Right cardiac atrium (tissue), 5 donors: ENCODE measurements at regions not wholly inside any gene's neighbourhood (a gene's known extent, or its start where the extent isn't known, plus 50 kb on each side); places are given as distances from the start of the nearest gene placed in this dataset.

Source experiments
- ATAC-seq, 2 donors: fragments of 200-7000 bp; cut with Tn5 transposase; one replicate each; pipeline versions ENCODE4 v1.8.0 to v1.9.1; 2020; ENCODE audit warnings: moderate library complexity in 2 of 2, mild to moderate bottlenecking in 1 of 2
- DNase-seq, 3 donors: peaks; one replicate each; pipeline ENCODE4 v3.0.0-alpha.2; 2020
- H3K27ac ChIP-seq: one replicate; pipeline ENCODE4 v1.5.1; 2013; ENCODE audit warnings: mild to moderate bottlenecking, low read length, control low read depth, moderate library complexity
- H3K27me3 ChIP-seq: one replicate; pipeline ENCODE4 v1.6.1; 2013; ENCODE audit not compliant: control insufficient read depth, insufficient read depth
- H3K4me1 ChIP-seq: one replicate; pipeline ENCODE4 v1.6.1; 2013; ENCODE audit warnings: low read length; ENCODE audit not compliant: control insufficient read depth, insufficient read depth
- H3K4me3 ChIP-seq: one replicate; pipeline ENCODE4 v1.5.1; 2013; ENCODE audit warnings: low read length, control low read depth
- H3K9me3 ChIP-seq: one replicate; pipeline ENCODE4 v1.6.1; 2013; ENCODE audit warnings: low read length; ENCODE audit not compliant: control insufficient read depth
- WGBS: extraction: QIAGEN DNeasy Blood & Tissue Kit; methylation state at CpG from one replicate; pipeline ENCODE4 v1.1.7; 2013; 5-methylcytosine and 5-hydroxymethylcytosine counted together
- intact Hi-C, 4 donors: fragments of 100-400 bp; cut with DNase I; formaldehyde crosslinking; loops; one replicate each; pipeline versions ENCODE4 v1.11.0 to v1.14.0; 2022 to 2023
- donor health status: healthy with polysubstance abuse.
- donor health status: DM: no; HTN: yes; CAD: no.
- donor health status: DM: no; HTN: no; CAD: no.
- donor health status: DM: no; HTN: yes; CAD: no; lungs with severe emphysema.
- donor health status: DM: yes; HTN: yes; CAD: no.

DNA sequence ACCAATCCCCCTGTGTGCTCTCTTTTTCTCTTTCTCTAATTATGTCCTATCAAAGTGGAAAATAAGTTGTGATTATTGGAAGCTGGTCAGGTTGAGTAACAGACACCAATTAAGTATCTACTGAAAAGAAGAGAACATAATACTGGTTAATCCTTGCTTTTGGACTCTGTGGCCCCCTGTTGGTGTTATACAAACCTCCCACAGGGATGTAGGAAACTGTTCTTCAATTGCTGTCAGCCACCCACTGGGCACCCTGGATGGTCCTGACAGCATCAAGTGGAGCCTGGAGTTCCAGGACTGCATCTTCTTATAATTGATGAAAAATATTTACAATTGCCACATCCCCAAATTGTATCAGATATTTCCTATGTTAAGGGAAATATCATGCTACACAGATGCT lies 939.7 kb downstream of the KCNMA1 start:
- Histone ChIP-seq H3K27me3 (no peaks in the 10 kb centered on the region), H3K9me3 (no peaks in the 10 kb centered on the region), H3K27ac (no peak overlapping the region), H3K4me3 (no peak overlapping the region), H3K4me1 (no peaks in the 10 kb centered on the region)
- ATAC-seq: no peak
- no peak for DNase-seq
- intact Hi-C loops: no loop called here

DNA sequence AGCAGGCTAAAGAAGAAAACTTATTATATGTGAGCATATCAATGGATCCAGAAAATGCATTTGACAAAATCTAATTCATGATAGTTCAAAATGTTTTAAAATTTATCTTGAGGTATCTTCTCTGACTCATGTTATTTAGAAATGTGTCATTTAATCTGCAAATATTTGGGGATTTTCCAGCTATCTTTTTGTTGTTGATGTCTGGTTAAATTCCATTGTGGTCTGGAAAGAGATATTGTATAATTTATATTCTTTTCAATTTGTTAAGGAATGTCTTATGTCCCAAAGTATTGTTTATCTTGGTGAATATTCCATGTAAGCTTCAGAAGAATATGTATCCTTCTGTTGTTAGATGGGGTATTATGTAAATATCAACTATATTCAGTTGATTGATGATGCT lies 942.5 kb downstream of the KCNMA1 start:
- Histone ChIP-seq H3K27me3 (no peaks in the 10 kb centered on the region), H3K9me3 (no peaks in the 10 kb centered on the region), H3K27ac (no peak overlapping the region), H3K4me3 (no peak overlapping the region), H3K4me1 (no peaks in the 10 kb centered on the region)
- ATAC-seq: no peak
- DNase-seq: no peak
- intact Hi-C loops: no loop called here

DNA sequence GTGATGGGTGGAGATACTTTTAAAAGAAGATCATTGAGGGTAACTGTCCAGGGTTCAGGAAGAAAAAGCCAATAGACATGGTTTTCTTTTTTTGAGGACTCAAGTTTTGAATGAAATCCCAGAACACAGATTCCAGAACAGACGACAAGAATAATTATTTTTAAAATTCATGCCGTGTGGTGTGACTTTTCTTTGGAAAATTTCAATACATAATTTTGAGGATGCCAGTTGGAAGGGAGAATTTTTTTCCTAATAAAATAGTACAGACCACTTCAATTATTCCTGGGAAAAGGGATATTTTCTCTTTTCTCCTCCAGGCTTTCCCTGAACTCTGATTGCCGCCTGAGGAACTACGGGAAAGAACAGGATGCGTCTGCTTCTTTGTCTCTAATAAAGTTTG lies 951.4 kb downstream of the KCNMA1 start:
- Histone ChIP-seq H3K9me3 (no peaks in the 10 kb centered on the region), H3K4me3 (no peak overlapping the region), H3K27ac (no peak overlapping the region), H3K4me1 (no peaks in the 10 kb centered on the region), H3K27me3 (no peaks in the 10 kb centered on the region)
- intact Hi-C loops: no loop called here
- no peak for ATAC-seq
- WGBS: 71% methylated on average over 5 of the region's 5 CpGs
- DNase-seq: no peak

DNA sequence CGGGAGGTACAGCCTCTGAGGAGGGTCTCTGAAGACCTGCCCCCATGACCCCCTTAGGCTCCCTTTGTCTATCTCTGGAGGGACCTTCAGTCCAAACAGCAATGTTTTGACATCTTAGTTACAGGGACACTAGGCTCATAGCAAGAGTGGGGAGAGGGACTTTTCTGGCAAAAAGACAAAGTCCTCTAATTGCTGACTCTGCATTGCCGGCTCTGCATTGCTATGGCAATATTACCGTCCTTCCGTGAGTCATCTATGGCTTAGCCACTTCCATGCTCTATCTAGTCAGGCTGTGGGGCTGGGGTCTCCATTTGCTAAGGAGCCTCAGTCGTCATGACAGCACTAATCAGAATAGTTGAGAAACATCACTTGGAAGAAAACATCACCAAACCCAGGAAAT lies 952.6 kb downstream of the KCNMA1 start:
- ATAC-seq: no peak

DNA sequence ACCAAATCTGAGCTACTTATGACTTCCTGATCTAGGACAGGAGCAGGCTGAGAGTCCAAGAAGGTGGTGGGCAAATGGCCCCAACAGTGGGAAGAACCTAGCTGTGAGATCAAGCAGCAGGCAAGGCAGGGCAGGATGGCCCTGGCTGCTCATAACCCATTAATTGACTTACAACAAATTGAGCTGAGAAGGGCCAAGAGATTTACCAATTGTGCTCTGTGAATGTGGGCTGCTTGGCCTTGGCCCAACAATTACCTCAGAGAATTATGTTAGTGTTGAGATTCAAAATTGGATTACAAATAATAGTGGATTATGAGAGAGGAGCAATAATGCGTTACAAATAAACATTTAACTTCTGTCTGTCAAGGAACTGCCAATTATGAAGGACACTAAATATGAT lies 956.5 kb downstream of the KCNMA1 start:
- H3K4me1 ChIP-seq: no peaks in the 10 kb centered on the region
- H3K9me3 ChIP-seq: no peaks in the 10 kb centered on the region
- no peaks in the 10 kb centered on the region for H3K27me3 ChIP-seq
- WGBS: 74% methylated on average over 1 of the region's 1 CpG
- intact Hi-C loops: no loop called here
- H3K27ac ChIP-seq: no peak overlapping the region
- no peak for ATAC-seq
- no peak overlapping the region for H3K4me3 ChIP-seq
- peak in 1 of 3 donors; percentile 22 for DNase-seq

More for the DNA sequence above, 952.6 kb downstream of the KCNMA1 start:
- Histone ChIP-seq H3K4me3 (no peak overlapping the region), H3K4me1 (no peaks in the 10 kb centered on the region), H3K27ac (no peak overlapping the region), H3K27me3 (no peaks in the 10 kb centered on the region), H3K9me3 (no peaks in the 10 kb centered on the region)
- DNase-seq: no peak
- intact Hi-C loops: no loop called here
- 79% methylated on average over 5 of the region's 5 CpGs for WGBS

DNA sequence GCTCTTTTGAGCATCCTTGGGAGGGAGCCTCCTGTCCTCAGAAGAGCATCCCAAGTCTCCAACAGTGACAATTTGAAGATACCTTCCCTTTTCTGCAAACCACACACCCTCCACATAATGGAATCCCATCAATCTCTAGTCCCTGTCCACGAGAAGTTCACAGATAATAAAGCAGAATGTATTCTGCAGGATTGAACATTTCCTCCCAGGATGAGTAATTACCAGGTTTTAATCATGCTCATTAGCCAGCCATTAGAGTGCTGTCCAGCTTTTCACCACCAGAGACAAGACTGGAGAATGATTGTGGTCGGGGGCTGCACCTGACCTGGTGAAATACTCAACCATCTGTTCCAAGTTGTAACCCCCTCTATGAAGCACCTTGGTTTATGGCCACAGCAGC lies 958.6 kb downstream of the KCNMA1 start:
- no peak overlapping the region for H3K27ac ChIP-seq
- ATAC-seq (no peak), DNase-seq (no peak)
- H3K4me1 ChIP-seq: no peaks in the 10 kb centered on the region
- no peaks in the 10 kb centered on the region for H3K9me3 ChIP-seq
- whole genome bisulfite sequencing: 55% methylated on average over 2 of the region's 2 CpGs
- no peak overlapping the region for H3K4me3 ChIP-seq
- intact Hi-C loops: no loop called here
- no peaks in the 10 kb centered on the region for H3K27me3 ChIP-seq

DNA sequence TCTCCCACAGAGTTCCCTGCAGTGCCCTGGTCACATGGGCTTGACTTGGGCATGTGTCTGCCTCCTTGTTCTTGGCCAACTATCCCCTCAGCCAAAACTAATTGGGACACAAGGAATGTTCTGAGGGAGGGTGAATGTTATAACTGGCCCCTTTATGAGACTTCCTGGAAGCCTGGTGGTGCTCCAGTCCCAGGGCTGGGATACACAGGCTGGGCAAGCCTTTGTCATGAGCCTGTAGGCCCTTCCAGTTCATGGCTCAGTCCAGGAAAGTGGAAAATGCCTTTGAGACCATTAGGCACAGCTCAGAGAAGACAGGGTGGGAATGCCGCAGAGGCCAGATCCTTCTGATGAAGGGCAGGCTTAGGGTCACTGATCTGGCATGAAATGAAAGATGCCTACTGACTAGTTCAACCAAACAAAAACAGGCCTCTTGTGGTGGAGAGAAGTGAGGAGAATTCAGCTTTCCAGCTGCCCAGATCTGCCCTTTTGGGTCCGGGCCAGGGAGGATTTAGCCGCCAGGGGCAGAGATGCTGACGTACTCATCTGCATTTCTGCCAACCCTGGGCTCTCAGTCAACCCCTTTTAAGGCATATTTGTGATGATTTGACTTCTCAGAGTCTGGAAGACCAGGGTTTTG lies 961.5 kb downstream of the KCNMA1 start:
- peak; percentile 96 to 98 for ATAC-seq
- peak; percentile 80 to 89 (median 82) for DNase-seq
- Histone ChIP-seq H3K27me3 (no peaks in the 10 kb centered on the region), H3K27ac (peak overlapping the region; percentile 74), H3K4me1 (no peaks in the 10 kb centered on the region), H3K4me3 (no peak overlapping the region), H3K9me3 (no peaks in the 10 kb centered on the region)
- WGBS: 61% methylated on average over 4 of the region's 4 CpGs
- intact Hi-C loops: no loop called here

DNA sequence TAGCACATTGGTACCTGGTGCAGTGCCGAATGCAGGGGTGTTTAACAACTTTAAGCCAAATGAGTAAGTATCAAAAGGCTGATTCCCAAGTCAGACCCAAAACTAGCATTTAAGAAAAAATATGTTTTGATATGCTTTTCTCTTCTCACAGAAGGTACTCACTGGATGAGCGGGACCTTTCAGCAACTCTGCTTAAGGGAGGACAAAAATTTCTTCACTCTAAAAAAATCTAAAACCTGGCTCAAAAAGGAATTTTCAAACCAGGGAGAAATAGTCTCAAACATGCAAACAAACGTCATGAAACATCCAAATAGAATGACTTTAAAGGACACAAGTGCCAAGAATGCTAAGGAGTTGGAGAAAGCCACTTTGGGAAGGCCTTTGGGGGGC lies 962.1 kb downstream of the KCNMA1 start:
- Histone ChIP-seq H3K27ac (no peak overlapping the region), H3K4me3 (no peak overlapping the region)
- ATAC-seq: peak; percentile 44 to 48

DNA sequence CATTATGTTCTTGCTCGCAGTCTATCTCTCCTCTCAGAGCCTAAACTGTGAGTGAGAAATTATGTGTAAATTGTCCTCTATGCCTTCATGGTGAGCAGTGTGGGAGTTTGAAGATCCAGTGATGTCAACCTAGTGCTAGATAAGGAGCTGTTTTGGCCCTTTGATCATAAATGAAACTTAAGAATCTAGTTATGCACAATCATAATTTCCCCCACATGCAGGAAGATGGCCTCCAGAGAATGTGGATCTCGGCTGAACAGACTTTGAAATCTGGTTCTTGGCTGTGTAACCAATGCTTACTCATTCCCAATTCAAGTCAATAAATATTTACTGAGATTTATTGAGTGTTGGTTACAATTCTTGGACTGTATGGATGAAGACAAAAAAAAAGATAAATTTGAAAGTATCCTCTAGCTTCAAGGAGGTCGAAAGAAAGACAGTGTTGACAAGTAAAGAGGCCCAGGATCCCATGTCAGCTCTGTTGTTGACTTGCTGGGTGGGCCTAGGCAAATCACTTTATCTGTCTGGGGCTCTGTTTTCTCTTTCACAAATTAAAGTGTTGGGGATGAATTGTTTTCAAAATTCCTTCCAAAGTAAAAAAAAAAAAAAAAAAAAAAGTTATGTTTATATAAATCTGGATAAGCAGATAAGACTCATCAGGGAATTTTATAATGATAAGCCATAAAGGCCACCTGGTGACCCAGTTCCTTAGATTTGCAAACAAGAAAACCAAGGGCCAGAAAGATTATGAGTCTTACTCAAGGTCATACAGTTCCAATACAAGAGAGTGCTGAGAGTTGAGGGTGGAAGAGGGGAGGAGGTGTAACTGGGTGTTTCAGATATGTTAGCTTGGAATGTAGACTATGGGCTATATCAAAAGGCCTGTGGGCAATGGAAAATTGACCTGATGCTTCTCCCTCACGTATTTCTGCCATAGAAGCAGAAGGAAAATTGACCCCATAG lies 969.9 kb downstream of the KCNMA1 start:
- ATAC-seq: no peak

More for the DNA sequence above, 962.1 kb downstream of the KCNMA1 start:
- DNase-seq: peak in 2 of 3 donors; percentile 12 to 55
- H3K27me3 ChIP-seq: no peaks in the 10 kb centered on the region
- 52% methylated on average over 3 of the region's 3 CpGs for WGBS
- H3K4me1 ChIP-seq: no peaks in the 10 kb centered on the region
- no peaks in the 10 kb centered on the region for H3K9me3 ChIP-seq
- intact Hi-C loops: no loop called here

DNA sequence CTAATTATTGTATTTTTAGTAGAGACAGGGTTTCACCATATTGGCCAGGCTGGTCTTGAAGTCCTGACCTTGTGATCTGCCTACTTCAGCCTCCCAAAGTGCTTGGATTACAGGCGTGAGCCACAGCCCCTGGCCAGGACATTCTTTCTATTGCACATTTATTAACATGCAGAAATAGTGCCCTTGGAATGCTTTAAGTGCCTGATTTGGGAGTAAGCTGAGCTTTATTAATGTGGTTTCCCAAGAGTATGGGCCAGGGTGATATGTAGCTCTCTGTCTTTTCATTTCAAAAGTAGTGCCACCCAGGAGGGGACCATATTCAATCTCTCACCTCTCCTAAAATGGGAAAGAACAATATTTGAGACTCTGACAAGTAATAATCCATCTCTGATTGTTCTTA lies 970.7 kb downstream of the KCNMA1 start:
- Histone ChIP-seq H3K27ac (no peak overlapping the region), H3K27me3 (no peaks in the 10 kb centered on the region), H3K4me1 (no peaks in the 10 kb centered on the region), H3K4me3 (no peak overlapping the region), H3K9me3 (no peaks in the 10 kb centered on the region)
- ATAC-seq (no peak), DNase-seq (no peak)
- 73% methylated on average over 1 of the region's 1 CpG for WGBS
- intact Hi-C loops: no loop called here

More for the DNA sequence above, 969.9 kb downstream of the KCNMA1 start:
- Histone ChIP-seq H3K9me3 (no peaks in the 10 kb centered on the region), H3K4me1 (no peaks in the 10 kb centered on the region), H3K27ac (no peak overlapping the region), H3K27me3 (no peaks in the 10 kb centered on the region), H3K4me3 (no peak overlapping the region)
- DNase-seq: no peak
- intact Hi-C loops: no loop called here
- 61% methylated on average over 4 of the region's 4 CpGs for WGBS

DNA sequence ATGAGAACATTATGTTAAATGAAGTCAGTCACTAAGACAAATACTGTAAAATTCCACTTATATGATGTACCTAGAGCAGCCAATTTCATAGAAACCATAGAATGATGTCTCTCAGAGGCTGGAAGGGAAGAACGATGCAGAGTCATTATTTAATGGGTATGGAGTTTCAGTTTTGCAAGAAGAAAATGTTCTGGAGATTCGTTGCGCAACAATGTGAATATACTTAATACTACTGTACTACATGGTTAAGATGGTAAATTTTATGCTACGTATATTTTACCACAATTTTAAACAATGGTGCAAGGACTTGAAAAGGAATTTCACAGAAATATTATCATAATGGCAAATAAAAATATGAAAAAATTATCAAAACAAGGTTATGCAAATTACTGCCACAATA lies 972.6 kb downstream of the KCNMA1 start:
- Histone ChIP-seq H3K27me3 (no peaks in the 10 kb centered on the region), H3K4me3 (no peak overlapping the region), H3K27ac (no peak overlapping the region), H3K4me1 (no peaks in the 10 kb centered on the region), H3K9me3 (no peaks in the 10 kb centered on the region)
- WGBS: 91% methylated on average over 4 of the region's 4 CpGs
- no peak for ATAC-seq
- intact Hi-C loops: no loop called here
- DNase-seq: no peak
